IPS DF 4.7 (cell line): ENCODE measurements at regions not wholly inside any gene's neighbourhood (a gene's known extent, or its start where the extent isn't known, plus 50 kb on each side); places are given as distances from the start of the nearest gene placed in this dataset.
"Not testable (repeated sequence)": the region's sequence is repeated elsewhere in the genome, so short reads cannot be mapped to it uniquely, and the experiment has no call there.

ENCODE experiments used
- DNase-seq: peaks from one replicate; pipeline ENCODE4 v3.0.0-alpha.2; 2013; ENCODE audit warnings: low spot score; ENCODE audit errors: extremely low read depth

GRCh38 chr9:90502134-90502533, 140.5 kb downstream of the DIRAS2 start:
- no peak for DNase-seq

DNA sequence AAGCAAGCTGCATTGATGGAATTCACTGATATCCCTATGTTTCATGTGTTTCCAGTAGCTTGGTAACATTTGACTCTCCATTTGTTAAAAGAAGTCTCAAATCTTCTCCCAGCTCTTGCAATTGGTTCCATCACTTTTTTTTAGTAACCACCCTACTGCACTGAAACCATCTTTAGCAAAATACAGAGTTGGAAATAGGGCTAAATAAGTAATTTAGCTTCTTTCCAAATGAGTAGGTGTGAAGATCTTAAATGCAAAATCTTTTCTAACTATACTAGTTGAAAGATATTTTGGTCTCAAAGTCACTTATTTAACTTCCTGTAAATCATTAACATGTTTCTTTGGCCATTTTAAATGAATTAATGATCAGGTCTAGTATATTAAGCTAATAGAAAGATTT, 138.1 kb downstream of the DIRAS2 start:
- DNase-seq: no peak

- no peak for DNase-seq
These were observed 136.9 kb downstream of the DIRAS2 start for GRCh38 chr9:90505695-90506094.

- not testable (repeated sequence) for DNase-seq
These were observed 136.2 kb downstream of the DIRAS2 start for GRCh38 chr9:90506402-90506801.

DNA sequence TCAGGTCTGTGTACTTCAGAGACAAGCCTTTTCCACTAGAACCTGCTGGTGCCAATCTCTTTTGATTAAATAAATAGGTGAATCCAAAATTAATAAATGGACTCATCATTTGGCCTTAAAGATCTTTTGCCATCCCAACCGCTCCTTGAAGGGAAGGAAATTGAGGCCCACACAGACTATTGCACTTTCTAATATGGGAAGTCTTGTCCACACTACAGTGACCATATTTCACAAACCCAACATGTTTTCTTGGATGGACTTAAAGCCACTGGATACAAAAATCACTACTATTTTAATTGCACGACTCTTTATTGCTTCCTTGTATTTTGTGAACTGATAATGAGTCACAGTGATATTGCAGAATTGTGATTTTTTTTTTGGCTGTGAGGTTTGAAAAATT, 135.0 kb downstream of the DIRAS2 start:
- DNase-seq: no peak

DNA sequence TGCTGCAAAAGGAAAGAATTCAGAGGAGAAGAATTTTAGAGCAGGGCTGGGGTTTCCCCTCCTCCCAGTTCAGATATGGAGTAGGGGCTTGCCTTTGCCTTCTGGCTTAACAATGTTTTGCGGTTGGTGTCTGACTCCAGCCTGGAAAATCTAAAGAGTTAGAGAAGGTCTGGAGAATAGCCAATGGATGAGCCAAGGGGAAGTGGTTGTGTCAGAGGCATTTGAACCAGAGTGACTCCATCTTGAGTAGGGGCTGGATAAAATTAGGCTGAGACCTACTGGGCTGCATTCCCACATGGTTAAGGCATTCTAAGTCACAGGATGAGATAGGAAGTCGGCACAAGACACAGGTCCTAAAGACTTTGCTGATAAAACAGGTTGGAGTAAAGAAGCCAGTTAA, 133.7 kb downstream of the DIRAS2 start:
- no peak for DNase-seq

DNA sequence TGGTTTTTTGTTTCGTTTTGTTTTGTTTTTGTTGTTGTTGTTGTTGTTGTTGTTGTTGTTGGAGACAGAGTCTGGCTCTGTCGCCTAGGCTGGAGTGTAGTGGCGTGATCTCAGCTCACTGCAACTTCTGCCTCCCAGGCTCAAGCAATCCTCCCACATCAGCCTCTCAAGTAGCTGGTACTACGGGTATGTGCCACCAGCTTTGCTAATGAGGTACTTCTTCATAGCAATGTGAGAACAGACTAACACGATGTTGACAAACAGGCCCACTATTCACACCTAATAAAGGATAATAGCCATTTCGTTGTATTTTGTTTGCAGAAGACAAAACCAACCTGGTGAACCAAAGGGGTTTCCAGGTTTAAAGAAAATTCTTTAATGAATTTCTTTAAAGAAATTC, 130.9 kb downstream of the DIRAS2 start:
- DNase-seq: no peak

- no peak for DNase-seq
These were observed 127.7 kb downstream of the DIRAS2 start for GRCh38 chr9:90514877-90515276.

DNA sequence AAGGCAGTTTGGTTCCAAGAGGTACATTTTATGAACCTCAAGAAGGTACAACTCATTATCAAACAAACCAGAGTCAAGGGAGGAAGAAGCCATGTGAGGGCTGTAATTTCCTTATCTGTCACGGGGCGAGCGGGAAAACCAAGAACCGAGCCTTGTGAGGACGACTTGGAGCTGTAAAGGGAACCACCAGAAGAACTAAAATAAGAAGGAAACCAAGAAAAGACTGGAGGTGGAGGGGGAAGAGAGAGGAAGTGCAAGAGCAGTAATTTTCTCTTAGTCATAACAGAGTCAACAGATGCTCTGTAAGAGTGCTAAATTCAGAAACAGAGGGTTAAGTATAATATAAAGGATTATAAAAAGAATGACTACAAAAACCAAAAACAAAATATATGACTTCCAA, 127.1 kb downstream of the DIRAS2 start:
- no peak for DNase-seq

- no peak for DNase-seq
These were observed 125.5 kb downstream of the DIRAS2 start for GRCh38 chr9:90517103-90517502.

GRCh38 chr9:90521811-90522570, 120.6 kb downstream of the DIRAS2 start:
- DNase-seq: no peak

DNA sequence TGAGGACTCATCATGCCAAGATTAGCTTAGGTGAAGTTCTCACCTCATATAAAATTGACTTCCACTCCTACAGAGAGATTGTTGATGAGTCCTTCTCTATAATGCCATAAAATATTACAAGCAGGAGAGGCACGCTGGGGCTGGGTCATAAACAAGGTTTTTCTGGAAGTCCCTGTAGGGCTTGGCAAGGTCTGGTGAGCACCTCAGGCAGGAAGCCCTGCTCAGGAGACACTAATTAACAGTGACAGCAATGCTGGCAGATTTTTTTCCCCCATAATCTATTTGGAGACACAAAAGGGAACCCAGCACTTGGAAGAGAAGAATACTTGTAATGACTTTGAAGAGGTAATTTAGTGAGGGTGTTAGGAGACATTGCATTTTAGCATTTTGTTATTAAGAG, 118.7 kb downstream of the DIRAS2 start:
- no peak for DNase-seq

DNA sequence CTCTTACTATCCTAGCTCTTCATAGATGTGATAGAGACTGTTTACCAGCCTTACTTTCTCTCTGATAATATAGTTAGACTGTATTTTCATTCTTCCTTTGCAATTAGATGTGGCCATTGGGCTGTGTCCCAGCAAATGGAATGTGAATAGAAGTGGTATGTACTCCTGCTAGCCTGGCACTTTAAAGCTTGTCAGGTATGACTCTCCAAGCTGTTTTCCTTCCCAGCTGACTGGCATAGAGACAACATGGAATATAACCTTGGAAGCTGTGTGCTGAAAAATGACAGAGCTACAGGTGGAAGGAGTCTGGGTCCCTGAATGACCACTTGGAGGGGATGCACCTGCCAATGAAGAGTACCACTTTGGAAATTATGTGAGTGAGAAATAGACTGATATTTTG, 116.2 kb downstream of the DIRAS2 start:
- DNase-seq: no peak

GRCh38 chr9:90536094-90536493, 106.5 kb downstream of the DIRAS2 start:
- DNase-seq: not testable (repeated sequence)

- no peak for DNase-seq
These were observed 104.1 kb downstream of the DIRAS2 start for GRCh38 chr9:90538566-90538965.

DNA sequence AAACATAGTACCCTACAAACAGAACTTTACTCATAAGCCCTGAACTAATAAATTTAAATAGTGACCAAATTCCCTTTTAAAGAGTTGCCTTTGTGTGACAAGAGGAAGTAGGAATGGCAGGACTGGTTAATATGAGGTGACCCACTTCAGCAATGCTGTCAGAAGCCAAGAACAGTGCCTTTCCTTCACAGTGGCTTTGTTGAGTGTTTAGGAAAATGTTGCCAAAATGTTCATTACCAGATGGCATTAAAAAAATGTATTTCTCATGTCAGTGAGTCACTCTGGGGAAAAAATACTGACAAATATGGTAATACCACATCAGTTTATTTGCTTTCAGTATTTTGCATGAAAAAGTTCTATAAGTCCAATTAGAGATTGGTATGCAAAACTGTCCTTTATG, 103.3 kb downstream of the DIRAS2 start:
- DNase-seq: no peak

- no peak for DNase-seq
These were observed 101.9 kb downstream of the DIRAS2 start for GRCh38 chr9:90540734-90541133.

- no peak for DNase-seq
These were observed 98.1 kb downstream of the DIRAS2 start for GRCh38 chr9:90544488-90544887.

GRCh38 chr9:90546200-90546599, 96.4 kb downstream of the DIRAS2 start:
- no peak for DNase-seq

GRCh38 chr9:90547896-90548295, 94.7 kb downstream of the DIRAS2 start:
- DNase-seq: peak; percentile 2

GRCh38 chr9:90552317-90552716, 90.3 kb downstream of the DIRAS2 start:
- DNase-seq: no peak

GRCh38 chr9:90555351-90556057, 87.1 kb downstream of the DIRAS2 start:
- DNase-seq: no peak
